ENCODE measurements at regions not wholly inside any gene's neighbourhood (a gene's known extent, or its start where the extent isn't known, plus 50 kb on each side); places are given as distances from the start of the nearest gene placed in this dataset.

DNA sequence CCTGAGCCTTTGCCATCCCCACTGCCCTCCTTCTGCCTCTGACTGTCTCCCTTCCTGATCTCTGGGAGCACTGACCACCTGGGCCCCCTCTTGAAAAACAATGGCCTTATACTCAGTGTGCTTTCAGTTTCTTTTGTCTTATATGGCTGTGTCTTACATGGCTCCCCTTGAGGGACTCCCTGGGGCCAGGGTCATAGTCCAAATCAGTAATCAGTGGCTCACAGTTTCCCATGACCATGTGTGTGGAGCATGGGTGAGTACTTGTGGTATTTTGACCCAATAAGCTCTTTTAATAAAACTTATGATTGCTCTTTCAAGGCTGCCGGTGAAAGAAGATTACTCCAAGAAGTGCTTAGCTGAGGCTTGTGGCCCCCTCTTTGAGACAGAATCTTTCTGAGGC, 62.4 kb upstream of the PCBD1 start:
- Histone ChIP-seq H3K36me3 (ENCODE audit: control insufficient read depth, insufficient read depth, low read length) (no peaks in the 10 kb centered on the region), H3K27me3 (ENCODE audit: control insufficient read depth, insufficient read depth, low read length) (peaks cover 30% of the 10 kb centered on the region), H3K18ac (ENCODE audit: low read depth, low read length) (no peak overlapping the region), H2AFZ (replicated peaks; ENCODE audit: low read length, poor library complexity) (no peak overlapping the region), H4K91ac (ENCODE audit: insufficient read depth, low read depth, low read length) (no peak overlapping the region), H3K4me3 (ENCODE audit: insufficient read depth, low read depth, low read length) (no peak overlapping the region), H3K56ac (ENCODE audit: extremely low read depth, insufficient read depth, low read length) (no peak overlapping the region), H2AK9ac (replicated peaks; ENCODE audit: low read depth, low read length, poor library complexity) (no peak overlapping the region), H2AK5ac (ENCODE audit: low read depth, low read length) (no peak overlapping the region), H2BK5ac (ENCODE audit: low read depth, low read length, poor library complexity, severe bottlenecking) (no peak overlapping the region), H3K4ac (ENCODE audit: low read depth, low read length) (no peak overlapping the region), H3K4me1 (ENCODE audit: control insufficient read depth, insufficient read depth, low read length) (no peaks in the 10 kb centered on the region), H3K79me1 (ENCODE audit: low read depth in 1 of 2, low read length in 2 of 2) (no peaks in the 10 kb centered on the region), H4K5ac (ENCODE audit: low read depth, low read length) (no peak overlapping the region), H3K9me3 (ENCODE audit: control insufficient read depth, insufficient read depth, low read length) (no peaks in the 10 kb centered on the region), H2BK15ac (ENCODE audit: low read depth, low read length) (no peak overlapping the region), H4K8ac (ENCODE audit: low read depth in 2 of 2, low read length in 2 of 2) (no peak overlapping the region), H3K27ac (ENCODE audit: insufficient read depth, low read length) (no peak overlapping the region), H2BK20ac (ENCODE audit: low read depth, low read length) (no peak overlapping the region), H3K4me2 (ENCODE audit: low read depth, low read length) (no peak overlapping the region), H2BK120ac (ENCODE audit: low read depth, low read length) (no peak overlapping the region), H3K14ac (replicated peaks; ENCODE audit: low read depth, low read length) (no peak overlapping the region), H3K9ac (ENCODE audit: low read depth, low read length) (no peak overlapping the region), H4K20me1 (ENCODE audit: insufficient read depth, low read length) (no peaks in the 10 kb centered on the region), H3K9me1 (ENCODE audit: insufficient read depth, low read length) (no peaks in the 10 kb centered on the region), H3K23ac (ENCODE audit: low read depth, low read length) (no peak overlapping the region)
- ChIA-PET POLR2A (ENCODE audit: unreplicated experiment) (no interaction called here), CTCF (no interaction called here)
- BruUV-seq (replicated peaks): no TSS peak
- dilution Hi-C loops (cut with HindIII; ENCODE audit: low sequenced_read_pairs, unreplicated experiment): no loop called here
- TF ChIP-seq RCOR1 (IDR thresholded peaks at IDR 0.05; ENCODE audit: insufficient replicate concordance, low read length): no peak
- TF ChIP-seq MAFK (IDR thresholded peaks at IDR 0.05; ENCODE audit: low read depth, low read length): no peak
- TF ChIP-seq MAZ (IDR thresholded peaks at IDR 0.05; ENCODE audit: borderline replicate concordance, low read depth, low read length): no peak
- TF ChIP-seq FOS (IDR thresholded peaks at IDR 0.05; ENCODE audit: low read depth, low read length): no peak
- TF ChIP-seq, protein P1, sequence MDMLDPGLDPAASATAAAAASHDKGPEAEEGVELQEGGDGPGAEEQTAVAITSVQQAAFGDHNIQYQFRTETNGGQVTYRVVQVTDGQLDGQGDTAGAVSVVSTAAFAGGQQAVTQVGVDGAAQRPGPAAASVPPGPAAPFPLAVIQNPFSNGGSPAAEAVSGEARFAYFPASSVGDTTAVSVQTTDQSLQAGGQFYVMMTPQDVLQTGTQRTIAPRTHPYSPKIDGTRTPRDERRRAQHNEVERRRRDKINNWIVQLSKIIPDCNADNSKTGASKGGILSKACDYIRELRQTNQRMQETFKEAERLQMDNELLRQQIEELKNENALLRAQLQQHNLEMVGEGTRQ (IDR thresholded peaks at IDR 0.05; ENCODE audit: low read depth, low read length): no peak
- TF ChIP-seq BHLHE40 (IDR thresholded peaks at IDR 0.05; ENCODE audit: low read depth, low read length): no peak
- TF ChIP-seq RFX5 (IDR thresholded peaks at IDR 0.05; ENCODE audit: low read depth, low read length): no peak
- 67% methylated on average over 1 of the region's 1 CpG; no CpG with 5 or more reads in 1 of the 2 experiments for WGBS, 2 experiments (ENCODE audit: extremely low coverage in 2 of 2, insufficient read length in 1 of 2)
- no peak for DNase-seq
- ATAC-seq (ENCODE audit: low read depth): no peak
- in situ Hi-C loops (cut with MboI; ENCODE audit: low sequenced_read_pairs): no loop called here
- intact Hi-C loops (cut with micrococcal nuclease): no loop called here

Data from IMR-90 (cell line).